ENCODE measurements at regions not wholly inside any gene's neighbourhood (a gene's known extent, or its start where the extent isn't known, plus 50 kb on each side); places are given as distances from the start of the nearest gene placed in this dataset.

GRCh38 chr17:70533427-70533826 is 364.1 kb downstream of the KCNJ2 start:
- H3K9me3 ChIP-seq (ENCODE audit: control insufficient read depth, insufficient read depth, low read length) = no peaks in the 10 kb centered on the region
- WGBS (ENCODE audit: insufficient coverage, insufficient read length) = no CpG with 5 or more reads among the region's 2 CpGs
- no peaks in the 10 kb centered on the region for H3K27me3 ChIP-seq (ENCODE audit: control insufficient read depth, insufficient read depth, low read length)

GRCh38 chr17:70535986-70536385 is 366.7 kb downstream of the KCNJ2 start:
- no peak for DNase-seq (ENCODE audit: low read depth, low spot score)
- Histone ChIP-seq H3K27ac (ENCODE audit: low read length) (no peak overlapping the region), H3K9me3 (ENCODE audit: control insufficient read depth, insufficient read depth, low read length) (no peaks in the 10 kb centered on the region), H3K4me1 (ENCODE audit: control insufficient read depth, insufficient read depth, low read length) (peaks cover 3% of the 10 kb centered on the region; the same call in 1 of the 2 replicates), H3K36me3 (ENCODE audit: control insufficient read depth, insufficient read depth, low read length) (no peaks in the 10 kb centered on the region), H3K27me3 (ENCODE audit: control insufficient read depth, insufficient read depth, low read length) (no peaks in the 10 kb centered on the region), H3K4me3 (ENCODE audit: low read length) (no peak overlapping the region)
- WGBS (ENCODE audit: insufficient coverage, insufficient read length) = no CpG with 5 or more reads among the region's 1 CpG

More at GRCh38 chr17:70533427-70533826, 364.1 kb downstream of the KCNJ2 start:
- H3K27ac ChIP-seq (ENCODE audit: low read length) = no peak overlapping the region
- DNase-seq (ENCODE audit: low read depth, low spot score) = no peak
- H3K4me3 ChIP-seq (ENCODE audit: low read length) = no peak overlapping the region
- no peaks in the 10 kb centered on the region for H3K4me1 ChIP-seq (ENCODE audit: control insufficient read depth, insufficient read depth, low read length)
- H3K36me3 ChIP-seq (ENCODE audit: control insufficient read depth, insufficient read depth, low read length) = no peaks in the 10 kb centered on the region

DNA sequence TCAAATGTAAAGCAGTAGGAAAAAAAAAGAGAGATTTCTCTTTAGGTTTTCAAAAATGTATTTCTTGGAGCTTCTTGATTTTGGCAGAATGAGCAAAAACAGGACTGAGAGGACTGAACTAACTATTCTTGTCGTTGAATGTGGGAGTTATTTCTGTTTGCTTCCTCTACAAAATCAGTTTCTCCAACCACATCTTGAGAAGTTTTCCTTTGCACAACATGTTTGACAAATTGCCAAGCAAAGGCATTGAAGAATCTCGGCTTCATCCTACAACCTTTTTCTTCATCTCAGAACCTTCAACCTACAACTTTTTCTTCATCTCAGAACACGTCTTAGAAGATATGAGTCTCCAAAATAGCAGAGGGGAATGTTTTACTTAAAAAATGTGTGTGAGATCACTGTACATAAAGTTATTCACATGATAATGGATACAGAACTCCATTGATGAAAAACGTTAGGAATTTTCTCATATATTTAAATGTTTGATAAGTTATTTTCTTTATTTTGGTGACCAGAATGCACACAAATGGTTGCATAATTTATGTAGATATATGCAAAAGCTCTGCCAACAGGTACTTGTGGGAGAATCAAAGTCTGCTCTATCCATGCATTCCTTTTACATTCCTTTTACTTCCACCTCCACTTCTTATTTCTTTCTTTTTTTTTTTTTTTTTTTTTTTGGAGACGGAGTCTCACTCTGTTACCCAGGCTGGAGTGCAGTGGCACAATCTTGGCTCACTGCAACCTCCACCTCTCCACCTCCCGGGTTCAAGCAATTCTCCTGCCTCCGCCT is 370.0 kb downstream of the KCNJ2 start:
- Histone ChIP-seq H3K9me3 (ENCODE audit: control insufficient read depth, insufficient read depth, low read length) (no peaks in the 10 kb centered on the region), H3K27ac (ENCODE audit: low read length) (no peak overlapping the region)

GRCh38 chr17:70542876-70543275 is 373.5 kb downstream of the KCNJ2 start:
- Histone ChIP-seq H3K4me3 (ENCODE audit: low read length) (no peak overlapping the region), H3K9me3 (ENCODE audit: control insufficient read depth, insufficient read depth, low read length) (no peaks in the 10 kb centered on the region), H3K27ac (ENCODE audit: low read length) (no peak overlapping the region), H3K36me3 (ENCODE audit: control insufficient read depth, insufficient read depth, low read length) (no peaks in the 10 kb centered on the region), H3K4me1 (ENCODE audit: control insufficient read depth, insufficient read depth, low read length) (peaks cover 3% of the 10 kb centered on the region; the same call in 1 of the 2 replicates), H3K27me3 (ENCODE audit: control insufficient read depth, insufficient read depth, low read length) (no peaks in the 10 kb centered on the region)
- no peak for DNase-seq (ENCODE audit: low read depth, low spot score)
- WGBS (ENCODE audit: insufficient coverage, insufficient read length) = no CpG with 5 or more reads among the region's 4 CpGs

More for the DNA sequence above, 370.0 kb downstream of the KCNJ2 start:
- no peak for DNase-seq (ENCODE audit: low read depth, low spot score)
- no peak overlapping the region for H3K4me3 ChIP-seq (ENCODE audit: low read length)
- peaks cover 3% of the 10 kb centered on the region; the same call in 1 of the 2 replicates for H3K4me1 ChIP-seq (ENCODE audit: control insufficient read depth, insufficient read depth, low read length)
- no peaks in the 10 kb centered on the region for H3K36me3 ChIP-seq (ENCODE audit: control insufficient read depth, insufficient read depth, low read length)
- WGBS (ENCODE audit: insufficient coverage, insufficient read length) = no CpG with 5 or more reads among the region's 7 CpGs
- no peaks in the 10 kb centered on the region for H3K27me3 ChIP-seq (ENCODE audit: control insufficient read depth, insufficient read depth, low read length)

GRCh38 chr17:70544317-70544716 is 375.0 kb downstream of the KCNJ2 start:
- no peak for DNase-seq (ENCODE audit: low read depth, low spot score)
- peaks cover 2% of the 10 kb centered on the region; the same call in 1 of the 2 replicates for H3K4me1 ChIP-seq (ENCODE audit: control insufficient read depth, insufficient read depth, low read length)
- no peak overlapping the region for H3K27ac ChIP-seq (ENCODE audit: low read length)
- H3K9me3 ChIP-seq (ENCODE audit: control insufficient read depth, insufficient read depth, low read length) = no peaks in the 10 kb centered on the region
- no peaks in the 10 kb centered on the region for H3K27me3 ChIP-seq (ENCODE audit: control insufficient read depth, insufficient read depth, low read length)
- WGBS (ENCODE audit: insufficient coverage, insufficient read length) = no CpG with 5 or more reads among the region's 1 CpG
- no peak overlapping the region for H3K4me3 ChIP-seq (ENCODE audit: low read length)
- no peaks in the 10 kb centered on the region for H3K36me3 ChIP-seq (ENCODE audit: control insufficient read depth, insufficient read depth, low read length)

DNA sequence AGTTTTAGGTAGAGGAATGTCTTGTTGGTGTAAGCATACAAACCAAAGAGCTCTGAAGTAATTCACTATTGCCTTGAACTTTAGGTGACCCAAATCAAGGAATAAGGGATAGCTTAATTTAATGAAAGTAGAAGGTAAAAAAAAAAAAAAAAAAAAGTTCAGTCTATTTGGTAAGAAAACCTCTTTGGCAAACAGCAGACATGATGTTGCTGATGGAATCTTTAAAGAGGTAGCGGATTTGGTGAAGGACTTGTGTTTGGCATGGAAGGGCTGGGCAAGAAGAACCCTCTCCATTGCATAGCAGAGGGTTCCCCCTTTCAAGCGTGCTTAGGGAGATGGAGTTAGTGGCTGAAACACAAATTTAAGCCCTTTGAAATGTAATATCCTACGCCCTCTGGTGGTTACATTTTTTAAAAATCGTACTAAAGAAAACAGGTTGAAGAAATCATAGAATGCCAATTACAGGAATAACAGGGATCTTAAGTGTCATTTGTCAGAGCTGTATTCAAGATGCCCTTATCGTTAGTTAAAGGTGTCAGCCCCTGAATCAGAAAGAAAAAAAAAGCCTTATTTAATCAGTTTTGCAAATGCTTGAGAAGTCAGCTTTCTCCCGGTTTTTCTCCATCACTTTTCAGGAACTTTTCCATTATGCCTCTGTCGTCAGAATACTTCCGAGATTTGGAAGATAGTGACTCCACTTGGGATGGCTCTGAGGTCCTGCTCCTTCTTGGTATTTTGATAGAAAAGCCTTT is 383.1 kb downstream of the KCNJ2 start:
- Histone ChIP-seq H3K27ac (ENCODE audit: low read length) (no peak overlapping the region), H3K4me3 (ENCODE audit: low read length) (no peak overlapping the region), H3K9me3 (ENCODE audit: control insufficient read depth, insufficient read depth, low read length) (no peaks in the 10 kb centered on the region), H3K27me3 (ENCODE audit: control insufficient read depth, insufficient read depth, low read length) (no peaks in the 10 kb centered on the region), H3K4me1 (ENCODE audit: control insufficient read depth, insufficient read depth, low read length) (no peaks in the 10 kb centered on the region), H3K36me3 (ENCODE audit: control insufficient read depth, insufficient read depth, low read length) (no peaks in the 10 kb centered on the region)
- WGBS (ENCODE audit: insufficient coverage, insufficient read length) = no CpG with 5 or more reads among the region's 8 CpGs
- DNase-seq (ENCODE audit: low read depth, low spot score) = peak; percentile 20

GRCh38 chr17:70552982-70553334 is 383.6 kb downstream of the KCNJ2 start:
- H3K27ac ChIP-seq (ENCODE audit: low read length) = no peak overlapping the region
- DNase-seq (ENCODE audit: low read depth, low spot score) = no peak

DNA sequence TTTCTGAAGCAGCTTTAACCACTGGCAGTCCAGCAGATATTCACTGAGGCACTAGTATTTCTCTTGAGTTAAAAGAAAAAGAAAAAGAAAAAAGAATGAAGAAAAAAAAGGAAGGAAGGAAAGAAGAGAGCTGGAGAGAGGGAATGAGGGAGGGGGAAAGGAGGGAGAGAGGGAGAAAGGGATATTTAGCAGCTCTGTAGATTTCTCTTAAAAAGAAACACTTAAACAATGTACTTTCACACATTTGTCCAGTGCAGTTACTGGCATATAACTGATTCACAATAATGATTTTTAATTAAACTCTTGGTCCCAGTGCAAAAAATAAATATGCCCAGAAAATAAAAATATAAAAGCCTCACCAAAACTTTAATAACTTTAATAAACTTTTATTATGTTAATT is 386.4 kb downstream of the KCNJ2 start:
- H3K4me3 ChIP-seq (ENCODE audit: low read length) = no peak overlapping the region
- H3K27ac ChIP-seq (ENCODE audit: low read length) = no peak overlapping the region
- H3K27me3 ChIP-seq (ENCODE audit: control insufficient read depth, insufficient read depth, low read length) = no peaks in the 10 kb centered on the region
- no peaks in the 10 kb centered on the region for H3K9me3 ChIP-seq (ENCODE audit: control insufficient read depth, insufficient read depth, low read length)
- H3K4me1 ChIP-seq (ENCODE audit: control insufficient read depth, insufficient read depth, low read length) = no peaks in the 10 kb centered on the region
- no peaks in the 10 kb centered on the region for H3K36me3 ChIP-seq (ENCODE audit: control insufficient read depth, insufficient read depth, low read length)
- no peak for DNase-seq (ENCODE audit: low read depth, low spot score)

More at GRCh38 chr17:70552982-70553334, 383.6 kb downstream of the KCNJ2 start:
- no peaks in the 10 kb centered on the region for H3K27me3 ChIP-seq (ENCODE audit: control insufficient read depth, insufficient read depth, low read length)
- no peak overlapping the region for H3K4me3 ChIP-seq (ENCODE audit: low read length)
- H3K36me3 ChIP-seq (ENCODE audit: control insufficient read depth, insufficient read depth, low read length) = no peaks in the 10 kb centered on the region
- no peaks in the 10 kb centered on the region for H3K4me1 ChIP-seq (ENCODE audit: control insufficient read depth, insufficient read depth, low read length)
- no peaks in the 10 kb centered on the region for H3K9me3 ChIP-seq (ENCODE audit: control insufficient read depth, insufficient read depth, low read length)

- H3K4me3 ChIP-seq (ENCODE audit: low read length) = no peak overlapping the region
- H3K27me3 ChIP-seq (ENCODE audit: control insufficient read depth, insufficient read depth, low read length) = no peaks in the 10 kb centered on the region
- H3K27ac ChIP-seq (ENCODE audit: low read length) = no peak overlapping the region
- H3K36me3 ChIP-seq (ENCODE audit: control insufficient read depth, insufficient read depth, low read length) = no peaks in the 10 kb centered on the region
- H3K4me1 ChIP-seq (ENCODE audit: control insufficient read depth, insufficient read depth, low read length) = no peaks in the 10 kb centered on the region
- no CpG with 5 or more reads among the region's 3 CpGs for WGBS (ENCODE audit: insufficient coverage, insufficient read length)
- no peak for DNase-seq (ENCODE audit: low read depth, low spot score)
- H3K9me3 ChIP-seq (ENCODE audit: control insufficient read depth, insufficient read depth, low read length) = no peaks in the 10 kb centered on the region
These were observed 389.5 kb downstream of the KCNJ2 start for GRCh38 chr17:70558821-70559220.

DNA sequence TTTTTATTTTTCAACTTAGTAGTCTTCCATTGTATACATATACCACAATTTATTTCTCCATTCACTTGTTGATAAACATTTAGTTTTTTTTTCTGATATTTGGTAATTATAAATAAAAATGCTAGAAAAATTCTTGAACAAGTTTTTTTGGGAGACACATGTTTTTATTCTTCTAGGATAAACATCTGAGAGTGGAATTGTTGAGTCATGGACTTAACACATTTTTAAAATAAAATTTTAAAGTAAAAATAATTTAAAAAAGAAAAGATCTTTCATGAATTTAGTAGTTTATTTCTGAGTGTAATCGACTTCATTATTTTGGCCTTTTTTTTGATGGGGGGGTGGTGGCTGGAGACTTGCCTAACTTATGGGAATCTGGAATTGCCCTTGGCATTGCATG is 391.1 kb downstream of the KCNJ2 start:
- H3K27me3 ChIP-seq (ENCODE audit: control insufficient read depth, insufficient read depth, low read length) = no peaks in the 10 kb centered on the region
- WGBS (ENCODE audit: insufficient coverage, insufficient read length) = no CpG with 5 or more reads among the region's 1 CpG
- H3K9me3 ChIP-seq (ENCODE audit: control insufficient read depth, insufficient read depth, low read length) = no peaks in the 10 kb centered on the region
- no peaks in the 10 kb centered on the region for H3K4me1 ChIP-seq (ENCODE audit: control insufficient read depth, insufficient read depth, low read length)
- no peak overlapping the region for H3K27ac ChIP-seq (ENCODE audit: low read length)
- no peak overlapping the region for H3K4me3 ChIP-seq (ENCODE audit: low read length)
- H3K36me3 ChIP-seq (ENCODE audit: control insufficient read depth, insufficient read depth, low read length) = no peaks in the 10 kb centered on the region
- no peak for DNase-seq (ENCODE audit: low read depth, low spot score)

Measured in iPS DF 6.9 (cell line).